ENCODE measurements at regions not wholly inside any gene's neighbourhood (a gene's known extent, or its start where the extent isn't known, plus 50 kb on each side); places are given as distances from the start of the nearest gene placed in this dataset.

DNA sequence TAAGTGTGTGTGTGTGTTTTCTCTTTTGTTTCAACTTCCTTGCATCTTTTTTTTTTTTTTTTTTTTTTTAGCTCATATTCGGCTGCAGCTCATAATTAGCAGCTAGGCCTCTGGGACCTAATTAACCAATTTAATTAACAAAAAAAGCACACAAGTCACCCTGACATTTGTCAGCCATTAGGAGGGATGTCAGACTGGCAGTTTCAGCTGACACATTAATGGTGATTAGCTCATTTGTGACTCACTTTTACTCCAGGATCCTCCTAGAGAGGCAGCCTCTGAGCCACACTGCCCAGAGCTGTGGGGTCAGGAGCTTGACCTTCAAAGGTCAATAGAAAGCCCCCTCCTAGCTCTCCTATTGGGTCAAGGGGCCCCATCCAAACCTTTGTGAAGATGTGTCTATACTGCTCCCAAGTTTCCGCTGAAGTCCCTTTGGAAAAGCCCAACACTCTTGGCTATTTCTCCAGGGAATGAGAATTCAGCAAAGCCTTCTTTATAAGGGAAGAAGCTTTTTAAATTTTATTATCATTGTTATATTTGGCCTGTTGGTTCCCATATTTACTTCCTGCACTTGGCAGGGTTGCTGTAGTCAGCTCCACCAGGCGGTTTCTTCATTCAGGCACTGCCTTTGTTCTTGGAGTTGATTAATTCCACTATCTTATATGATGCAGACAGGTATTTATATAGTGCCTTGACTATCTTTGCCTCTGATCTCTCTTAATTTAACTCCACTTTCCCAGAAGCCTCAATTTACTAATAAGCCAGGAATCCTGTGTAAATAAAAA, 109.5 kb upstream of the HABP2 start:
- no peak for DNase-seq

DNA sequence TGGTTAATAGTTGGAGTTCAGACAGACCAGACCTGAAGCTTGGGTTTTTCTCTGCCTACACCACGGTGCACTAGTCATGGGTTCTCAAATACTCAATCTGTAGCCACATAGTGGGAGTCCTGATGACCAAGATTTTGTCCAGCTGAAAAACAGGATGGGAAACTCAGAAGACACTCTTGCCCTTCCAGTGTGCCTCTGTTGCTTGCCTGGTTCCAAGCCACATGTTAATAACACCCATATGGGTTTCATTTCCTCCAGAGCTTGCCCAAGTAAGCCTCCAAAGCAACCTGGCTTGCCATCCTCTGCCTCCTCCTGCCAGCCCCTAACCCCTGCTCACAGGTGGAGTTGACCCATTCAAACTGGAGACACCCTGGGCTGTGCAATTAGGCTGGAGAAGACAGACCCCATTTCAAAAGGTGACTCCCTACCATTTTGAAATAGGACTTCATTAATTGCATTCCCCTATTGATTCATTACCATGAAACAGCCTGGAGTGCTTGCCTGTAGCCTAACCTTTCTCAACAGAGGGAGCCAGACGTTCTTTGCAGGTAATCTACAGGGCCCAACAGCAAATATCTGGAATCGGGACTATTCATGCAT, 108.0 kb upstream of the HABP2 start:
- DNase-seq = no peak

DNA sequence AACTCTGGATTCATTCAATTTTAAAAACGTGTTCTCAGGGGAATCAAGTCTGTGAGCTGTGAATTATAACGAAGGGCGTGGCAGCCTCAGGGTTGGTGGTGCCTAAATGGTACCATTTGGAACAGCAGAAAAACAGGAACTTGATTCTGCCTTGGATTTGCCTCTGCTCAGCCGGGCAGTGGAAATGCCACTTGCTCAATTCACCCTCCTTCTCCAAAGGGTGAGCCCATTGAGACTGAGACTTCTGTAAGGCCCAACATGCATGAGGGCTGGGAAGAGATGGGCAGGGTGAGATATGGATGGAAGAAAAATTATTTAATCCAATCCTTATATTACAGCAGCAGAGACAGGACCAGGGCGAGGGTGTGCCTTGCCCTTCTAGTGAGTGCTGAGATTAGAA, 107.1 kb upstream of the HABP2 start:
- no peak for DNase-seq

DNA sequence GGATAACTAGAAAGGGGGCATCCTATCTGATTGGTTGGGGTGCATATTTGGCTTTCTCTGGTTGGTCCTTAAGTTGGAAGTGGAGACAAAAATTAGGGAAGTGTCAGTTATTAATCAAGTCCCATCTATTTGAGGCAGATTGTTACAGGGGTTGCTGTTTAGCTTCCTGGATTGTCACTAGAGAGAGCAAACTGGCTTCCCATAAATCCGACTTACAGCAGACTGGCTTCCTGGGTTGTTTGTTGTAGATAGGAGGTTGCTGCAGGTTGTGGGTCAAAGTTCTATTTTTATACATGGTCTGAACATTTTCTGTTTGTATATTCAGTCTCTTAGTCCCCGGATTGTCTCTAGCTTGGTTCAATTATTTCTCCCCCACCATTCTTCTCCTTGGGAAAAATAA, 106.1 kb upstream of the HABP2 start:
- DNase-seq = no peak

DNA sequence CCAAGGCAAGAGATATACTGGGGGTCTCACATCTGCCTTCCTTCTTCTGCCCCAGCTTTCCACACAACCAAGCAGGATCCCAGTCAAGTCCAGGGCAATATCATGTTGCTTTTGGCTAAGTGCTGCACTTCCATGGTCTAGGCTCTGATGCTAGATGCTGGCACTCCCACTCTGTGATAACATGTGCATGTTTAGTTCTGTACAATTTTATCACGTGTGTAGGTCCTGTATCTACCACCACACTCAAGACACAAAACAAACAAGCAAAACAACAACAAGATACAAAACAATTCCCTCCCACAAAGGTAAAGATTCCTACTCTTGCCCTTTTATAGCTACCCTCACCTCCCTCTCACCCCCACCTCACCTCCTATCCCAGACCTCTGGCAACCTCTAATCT, 105.6 kb upstream of the HABP2 start:
- DNase-seq = no peak

DNA sequence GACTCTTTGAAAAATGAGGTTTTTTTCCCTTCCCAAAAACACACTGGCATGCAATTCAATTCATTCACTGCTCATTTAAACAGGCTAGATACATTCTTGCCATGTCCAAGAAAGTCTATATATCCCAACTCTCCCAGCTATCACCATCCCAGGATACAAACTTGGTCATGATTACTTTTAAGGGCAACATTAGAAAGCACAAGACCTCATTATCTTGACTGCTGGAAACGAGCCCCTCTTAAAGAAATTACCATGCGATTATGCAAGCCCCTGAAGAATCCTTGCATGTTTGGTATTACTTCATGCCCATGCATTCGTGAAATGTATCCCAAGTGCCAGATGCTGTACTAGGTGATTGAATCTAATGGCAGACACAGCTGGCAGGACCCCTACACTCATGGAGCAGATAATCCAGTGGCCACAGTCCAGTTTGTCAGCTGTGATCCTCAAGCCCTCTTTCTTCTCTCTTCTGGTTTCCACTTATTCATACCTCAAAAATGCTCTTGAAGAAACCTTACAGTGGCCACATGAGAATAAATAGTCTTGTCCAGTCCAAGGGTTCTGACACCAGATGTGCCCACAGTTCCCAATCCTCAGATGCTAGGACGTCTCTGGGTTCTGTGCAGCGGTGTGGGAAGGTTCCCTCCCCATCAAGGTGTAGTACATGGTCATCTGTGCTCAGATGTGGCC, 103.7 kb upstream of the HABP2 start:
- DNase-seq = no peak

DNA sequence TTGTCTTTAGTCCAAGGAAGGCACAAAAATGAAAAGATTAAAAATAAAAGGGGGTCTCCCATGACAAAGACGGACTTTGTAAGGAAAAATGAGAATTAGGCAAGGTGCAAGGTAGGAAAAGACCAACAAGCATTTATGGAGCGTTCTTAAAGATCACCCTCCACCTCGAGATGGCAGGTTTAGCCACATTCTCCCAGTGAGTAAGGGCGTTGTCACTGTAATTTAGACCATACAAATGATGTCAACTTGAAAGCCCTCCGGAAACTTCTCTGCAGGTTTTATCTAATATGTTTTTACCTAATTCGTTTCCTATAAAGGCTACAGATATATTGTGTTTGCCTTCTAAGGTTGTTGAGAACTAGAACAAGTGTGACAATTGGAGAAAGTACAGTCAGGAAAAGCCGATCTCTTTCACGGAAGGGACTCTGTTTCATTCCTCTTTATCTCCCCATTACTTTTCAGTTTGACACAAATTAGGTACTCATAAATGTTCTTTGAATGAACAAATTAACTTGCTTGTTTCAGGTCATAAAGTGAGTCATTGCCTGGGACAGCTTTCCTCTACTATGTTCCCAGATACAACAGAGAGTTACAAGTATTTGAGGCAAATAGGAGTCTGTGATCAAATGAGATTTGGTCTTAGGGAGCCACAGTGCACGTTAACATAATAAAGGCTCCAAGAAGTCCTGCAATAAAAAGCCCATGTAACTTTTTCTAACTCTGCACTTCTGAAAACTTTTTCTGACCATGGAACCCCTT, 102.6 kb upstream of the HABP2 start:
- no peak for DNase-seq

DNA sequence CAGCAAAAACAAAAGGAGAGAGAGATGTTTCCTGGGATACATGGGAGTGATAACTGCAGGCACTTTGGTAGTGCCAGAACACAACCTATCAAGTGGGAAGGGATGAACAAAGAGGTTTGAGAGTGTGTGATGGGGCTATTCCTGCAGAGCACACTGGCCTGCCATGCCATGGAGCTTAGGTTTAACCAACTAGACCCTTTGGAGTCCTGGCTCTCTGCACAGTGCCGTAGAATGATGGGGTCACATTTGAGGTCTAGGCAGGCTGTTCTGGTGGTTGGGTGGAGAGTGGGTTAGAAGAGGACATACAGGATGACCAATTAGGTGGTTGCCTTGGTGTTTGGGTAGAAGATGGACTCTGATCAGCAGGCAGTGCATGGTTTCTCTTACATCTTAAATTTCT, 101.9 kb upstream of the HABP2 start:
- no peak for DNase-seq

DNA sequence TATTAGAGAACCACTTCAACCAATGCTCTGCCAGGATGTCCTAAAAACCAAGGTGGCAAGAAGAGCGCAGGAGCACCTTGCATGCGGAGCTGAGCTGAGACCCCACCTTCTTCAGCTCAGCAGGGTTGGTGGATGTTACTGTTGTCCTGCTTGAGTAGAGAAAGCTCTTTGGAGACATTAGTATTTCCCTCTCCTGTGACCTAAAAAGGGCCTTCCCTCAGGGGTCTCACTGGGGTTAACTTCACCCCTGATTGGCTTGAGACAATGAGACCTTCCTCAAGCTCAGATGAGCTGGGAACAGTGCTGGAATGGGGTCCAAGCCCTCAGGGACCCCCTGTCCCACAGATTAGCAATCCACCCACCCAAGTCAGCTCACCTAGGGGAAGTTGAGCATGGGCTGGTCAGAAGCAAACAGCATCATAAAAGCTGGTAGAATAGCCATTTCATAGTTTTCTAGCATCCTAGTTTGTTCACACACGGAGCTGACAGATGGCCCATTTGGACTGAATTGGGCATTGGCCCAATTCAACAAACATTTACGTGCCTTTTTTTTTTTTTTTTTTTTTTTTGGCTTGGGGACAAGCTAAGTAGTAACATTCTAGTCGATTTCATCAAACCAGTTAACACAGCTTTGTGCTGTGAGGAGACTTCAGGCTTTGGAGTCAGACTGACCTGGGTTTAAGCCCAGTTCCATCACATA, 100.6 kb upstream of the HABP2 start:
- no peak for DNase-seq

DNA sequence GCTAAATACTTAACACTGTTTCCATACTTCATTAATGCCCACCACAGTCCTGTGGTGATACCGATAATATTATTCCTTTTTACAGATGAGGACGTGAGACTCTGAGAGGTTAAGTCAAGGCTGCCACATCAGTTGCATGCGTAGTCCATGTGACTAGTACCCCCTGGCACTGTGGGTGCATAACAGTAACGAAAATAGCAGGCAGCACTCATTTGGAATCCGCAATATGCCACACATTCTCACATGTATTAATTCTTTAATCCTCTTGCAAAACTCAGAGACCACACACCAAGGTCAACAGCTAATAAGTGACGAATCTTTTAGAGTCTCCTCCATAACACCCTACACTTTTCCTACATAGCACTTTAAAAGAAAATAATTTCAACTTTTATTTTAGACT, 99.5 kb upstream of the HABP2 start:
- DNase-seq = no peak

DNA sequence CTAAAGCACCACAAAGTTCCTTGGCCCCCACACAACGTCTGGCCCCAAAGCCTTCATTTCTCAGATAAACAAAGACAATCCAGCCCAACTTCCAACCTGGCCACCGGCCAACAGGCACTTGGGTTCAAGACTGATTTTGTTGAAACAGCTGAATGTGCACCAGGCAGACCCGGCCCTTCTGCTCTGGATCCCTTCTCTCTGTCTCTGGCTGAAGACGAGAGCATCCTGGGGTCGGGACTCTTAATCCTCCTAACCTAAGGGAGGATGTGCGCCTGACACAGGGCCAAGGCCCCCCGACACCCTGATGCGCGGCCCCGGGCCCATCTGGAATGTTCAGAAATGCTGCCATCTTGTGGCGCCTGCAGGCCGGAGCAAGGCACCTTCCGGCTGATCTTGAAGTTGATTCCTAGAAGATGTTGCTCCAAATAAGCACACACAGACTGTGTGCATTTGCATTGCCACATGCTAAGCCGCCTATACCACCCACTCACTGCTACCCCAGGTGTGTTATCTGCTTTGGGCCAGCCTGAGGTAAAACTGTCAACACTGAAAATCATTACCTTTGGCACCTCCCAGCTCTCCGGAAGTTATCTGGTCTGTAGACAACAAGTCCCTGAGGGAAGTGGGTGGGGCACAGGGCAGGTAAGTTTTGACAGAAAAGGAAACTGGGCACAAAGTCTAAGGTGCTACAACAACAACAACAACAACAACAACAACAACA, 98.4 kb upstream of the HABP2 start:
- no peak for DNase-seq

DNA sequence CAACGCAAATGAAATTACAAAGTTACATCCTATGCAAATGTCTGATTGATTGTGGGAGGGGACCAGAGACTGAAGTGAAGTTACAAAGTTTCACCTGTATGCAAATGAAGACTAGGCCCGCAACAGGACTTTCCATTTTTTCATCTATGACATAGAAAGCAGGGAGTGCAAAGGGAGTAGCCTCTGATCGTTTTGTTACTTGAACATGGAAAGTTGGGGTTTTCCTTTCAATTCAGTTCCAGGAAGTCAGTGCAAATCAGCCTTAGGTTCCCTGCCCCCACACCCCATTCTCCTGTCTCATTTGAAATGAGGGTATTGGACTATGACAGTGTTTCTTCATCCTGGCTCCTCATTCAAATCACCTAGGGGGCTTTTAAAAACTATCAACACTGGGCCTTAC, 96.9 kb upstream of the HABP2 start:
- no peak for DNase-seq

DNA sequence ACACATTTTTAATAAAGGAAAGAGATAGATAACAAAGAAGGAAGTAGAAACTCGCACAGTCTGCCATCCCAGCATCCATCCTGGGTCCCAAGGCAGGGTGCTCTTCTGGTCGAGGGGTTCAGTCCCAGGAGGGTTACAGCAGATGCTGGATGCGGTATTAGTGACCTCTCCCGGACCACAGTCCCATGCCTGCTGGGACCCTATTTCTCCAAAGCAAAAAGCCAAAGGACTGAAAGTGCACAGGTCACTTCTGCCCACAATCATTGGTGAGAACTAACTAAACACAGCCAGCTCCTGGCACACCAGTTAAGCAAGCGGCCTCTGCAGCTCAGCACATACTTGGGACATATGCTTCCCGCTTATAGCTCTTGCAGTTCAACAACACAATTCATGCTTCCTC, 96.1 kb upstream of the HABP2 start:
- DNase-seq = no peak

DNA sequence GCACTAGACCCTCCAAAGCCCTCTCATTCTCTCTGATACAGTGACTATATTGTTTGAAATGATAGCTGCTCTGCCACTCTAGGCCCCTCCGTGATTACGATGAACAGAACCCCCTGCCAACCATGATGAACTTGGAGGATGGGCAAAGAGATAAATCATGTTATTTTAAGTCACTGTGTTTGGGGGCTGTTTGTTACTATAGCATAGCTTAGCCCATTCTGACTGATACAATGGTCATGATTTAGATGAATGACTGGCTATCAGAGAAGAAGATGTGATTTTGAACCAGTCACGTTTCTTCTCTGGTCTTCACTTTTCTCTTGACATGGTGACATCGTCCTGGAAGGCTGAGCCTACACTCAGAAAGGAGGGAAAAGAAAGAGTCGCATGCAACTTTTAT, 95.4 kb upstream of the HABP2 start:
- no peak for DNase-seq

DNA sequence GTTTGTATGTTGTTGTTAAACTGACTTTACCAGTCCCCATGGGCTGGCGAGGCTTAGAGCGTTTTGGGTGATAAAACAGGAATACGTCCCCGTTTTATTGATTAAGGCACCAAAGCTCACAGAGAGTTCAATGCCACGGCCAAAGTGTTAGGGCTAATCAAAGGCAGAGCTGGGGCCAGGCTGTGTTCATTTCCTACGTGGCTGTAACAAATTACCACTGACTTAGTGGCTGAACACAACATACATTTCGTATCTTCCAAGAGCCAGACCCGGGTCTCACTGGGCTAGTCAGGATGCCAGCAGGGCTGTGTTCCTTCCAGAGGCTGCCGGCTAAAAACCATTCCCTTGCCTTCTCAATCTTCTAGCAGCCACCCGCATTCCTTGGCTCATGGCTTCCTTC, 94.4 kb upstream of the HABP2 start:
- DNase-seq = no peak

DNA sequence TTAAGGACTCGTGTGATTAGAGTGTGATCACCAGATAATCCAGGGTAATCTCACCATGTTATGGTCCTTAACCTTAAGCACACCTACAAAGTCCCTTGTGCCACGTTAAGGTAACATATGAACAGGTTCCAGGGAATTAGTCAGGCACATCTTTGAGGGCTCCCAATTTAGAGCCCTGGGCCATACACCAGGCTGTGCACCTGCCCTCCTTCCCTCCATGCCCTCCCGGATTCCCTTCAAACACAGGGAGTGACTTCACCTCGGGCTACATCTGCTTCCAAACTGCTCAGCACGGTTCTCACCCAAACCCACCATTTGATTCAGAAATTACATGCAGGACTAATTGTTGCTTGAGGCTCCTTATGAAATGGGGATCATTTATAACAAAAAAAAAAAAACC, 93.9 kb upstream of the HABP2 start:
- no peak for DNase-seq

DNA sequence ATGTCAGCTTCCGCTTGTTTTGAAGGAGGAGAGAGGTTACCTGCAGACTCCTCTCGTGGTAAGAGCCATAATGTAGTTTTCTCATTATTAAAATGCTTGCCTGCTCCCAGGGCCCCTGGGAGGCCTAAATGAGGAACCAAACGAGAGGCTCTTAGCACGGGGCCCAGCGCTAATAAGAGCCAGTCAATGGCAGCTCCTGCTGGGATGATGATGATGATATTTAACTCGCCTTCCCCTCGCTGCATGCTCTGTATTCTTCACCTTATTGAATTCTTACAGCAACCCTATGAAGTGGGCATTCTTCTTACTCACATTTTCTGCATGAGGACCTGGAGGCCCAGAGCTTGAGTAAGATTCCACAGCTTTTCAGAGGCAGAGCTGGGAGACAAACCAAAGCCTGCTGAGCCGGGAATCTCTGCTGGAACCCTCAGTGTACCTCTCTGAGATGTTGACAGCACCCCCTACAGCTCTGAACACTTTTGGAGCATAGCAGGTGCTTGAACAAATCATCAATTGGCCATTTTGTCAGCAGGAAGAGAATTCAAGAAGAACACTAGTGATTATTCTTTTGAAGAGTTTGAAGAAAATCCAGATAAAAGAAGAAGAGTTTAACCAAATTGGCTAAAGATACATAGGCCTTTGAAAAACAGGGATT, 93.1 kb upstream of the HABP2 start:
- no peak for DNase-seq

DNA sequence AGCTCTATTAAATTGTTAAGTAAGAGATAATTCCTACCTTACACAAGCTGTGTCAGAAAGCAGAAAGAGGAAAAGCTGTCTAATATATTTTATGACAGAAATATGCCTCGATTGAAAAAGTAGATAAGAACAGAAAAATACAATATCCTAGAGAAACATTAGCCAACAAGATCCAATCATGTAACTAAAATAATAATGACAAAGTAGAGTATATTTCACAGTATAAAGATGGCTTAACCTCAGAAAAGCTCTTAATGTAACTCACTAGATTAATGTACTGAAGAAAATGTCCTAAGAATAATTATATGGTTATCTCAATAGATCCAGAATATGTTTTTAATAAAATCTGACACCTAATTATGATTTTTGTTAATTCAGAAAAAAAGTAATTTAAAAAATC, 89.8 kb upstream of the HABP2 start:
- DNase-seq = no peak

DNA sequence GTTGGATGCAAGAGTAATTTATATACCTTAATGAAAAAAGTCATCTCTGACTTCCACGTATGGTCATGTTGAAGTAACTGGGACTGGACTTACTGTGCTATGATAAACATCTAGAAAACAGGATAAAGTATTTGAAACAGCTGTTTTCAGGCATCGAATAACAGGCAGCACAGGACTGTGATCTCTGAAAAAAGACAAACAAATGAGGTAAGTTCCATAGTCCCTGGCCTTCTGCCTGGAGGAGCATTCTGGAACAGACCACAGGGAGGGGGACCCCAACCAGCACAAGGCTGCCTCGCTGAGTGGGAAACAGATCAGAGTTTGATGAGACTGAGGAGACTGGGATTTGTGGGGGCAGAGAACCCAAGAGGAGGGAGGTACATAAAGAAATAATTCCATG, 89.1 kb upstream of the HABP2 start:
- no peak for DNase-seq

DNA sequence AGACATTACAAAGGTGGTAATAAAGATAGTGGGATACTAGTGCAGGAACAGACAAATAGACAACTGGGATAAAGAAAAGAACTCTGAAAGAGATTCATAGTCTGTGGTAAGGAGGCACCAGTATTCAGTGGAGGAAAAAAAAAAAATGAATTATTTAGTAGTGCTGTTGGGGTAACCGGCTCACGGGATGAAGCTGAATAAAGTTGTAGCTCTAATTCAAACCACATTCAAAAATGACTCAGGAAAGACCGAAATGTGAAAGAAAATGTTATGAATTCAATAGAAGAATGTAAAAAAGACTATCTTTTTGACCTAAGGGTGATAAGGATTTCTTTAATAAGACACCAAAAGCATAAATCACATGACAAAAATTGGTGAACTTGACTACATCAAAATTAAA, 83.1 kb upstream of the HABP2 start:
- DNase-seq = no peak

DNA sequence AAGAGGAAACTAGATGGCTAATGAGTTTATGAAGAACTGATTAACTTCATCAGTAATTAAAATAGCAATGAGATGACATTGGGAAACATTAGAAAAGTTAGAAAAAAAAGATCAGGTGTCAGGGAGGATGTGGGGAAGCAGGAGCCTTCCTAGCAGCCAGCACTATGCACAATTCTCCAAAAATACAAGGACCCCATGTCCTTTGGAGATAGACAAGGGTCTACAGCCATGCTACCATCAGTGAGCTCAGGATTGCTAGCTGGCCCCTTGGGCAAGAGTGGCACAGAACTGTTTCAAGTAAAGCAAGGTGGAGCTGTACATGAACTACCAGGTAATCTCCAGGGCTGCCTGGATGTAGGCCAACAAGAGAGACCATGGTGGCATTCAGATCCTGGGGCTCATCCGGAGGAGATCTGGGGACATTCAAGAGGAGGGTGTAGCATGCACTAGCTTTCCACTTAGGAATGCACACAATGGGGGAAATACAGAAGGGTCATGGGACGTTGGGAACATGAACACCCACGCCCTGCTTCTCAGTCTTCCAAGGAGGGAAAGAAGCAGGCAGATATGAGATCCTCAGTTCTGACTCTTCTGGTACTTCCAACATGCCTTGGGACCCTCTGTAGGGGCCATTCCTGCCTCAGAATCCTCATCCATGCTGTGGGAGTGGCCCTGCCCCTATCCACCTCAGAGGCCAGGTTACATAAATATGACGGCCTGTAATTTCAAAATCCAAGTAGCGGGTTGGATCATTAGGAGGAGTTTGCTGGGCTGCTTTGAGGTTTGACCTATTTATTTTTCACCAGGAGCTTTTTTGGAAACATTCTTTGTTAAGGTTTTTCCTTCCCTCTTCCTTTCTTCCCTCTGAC, 82.2 kb upstream of the HABP2 start:
- DNase-seq = no peak

All from T-helper 9 cell (primary cell).